Progenitor cell of endocrine pancreas (in vitro differentiated cells): ENCODE measurements at regions not wholly inside any gene's neighbourhood (a gene's known extent, or its start where the extent isn't known, plus 50 kb on each side); places are given as distances from the start of the nearest gene placed in this dataset.

ENCODE experiments used
- DNase-seq: peaks from one replicate; pipeline ENCODE4 v3.0.0; 2021; ENCODE audit warnings: low spot score; ENCODE audit not compliant: unreplicated experiment
- H3K27ac Mint-ChIP-seq: 2 replicates; pipeline ENCODE4 v1.8.0; 2021; ENCODE audit warnings: mild to moderate bottlenecking, moderate library complexity, mixed read lengths
- H3K27me3 Mint-ChIP-seq: 2 replicates; pipeline ENCODE4 v1.8.0; 2021; ENCODE audit warnings: mixed read lengths
- H3K36me3 Mint-ChIP-seq: 2 replicates; pipeline ENCODE4 v1.8.0; 2022; ENCODE audit warnings: mixed read lengths; ENCODE audit not compliant: insufficient read depth
- H3K4me1 Mint-ChIP-seq: 2 replicates; pipeline ENCODE4 v1.8.0; 2021; ENCODE audit warnings: low read depth, mixed read lengths
- H3K4me3 Mint-ChIP-seq: 2 replicates; pipeline ENCODE4 v1.8.0; 2021; ENCODE audit warnings: low read depth, mild to moderate bottlenecking, moderate library complexity, mixed read lengths
- H3K9me3 Mint-ChIP-seq: 2 replicates; pipeline ENCODE4 v1.8.0; 2021; ENCODE audit warnings: low read depth, mixed read lengths
- CTCF ChIP-seq: fragments of 200-600 bp; sonication (generic); IDR thresholded peaks from one replicate; pipeline ENCODE4 v1.5.0; 2021; ENCODE audit warnings: antibody characterized with exemption, mild to moderate bottlenecking; ENCODE audit not compliant: unreplicated experiment

GRCh38 chr7:34389332-34390078, 268.5 kb upstream of the NPSR1 start:
- no peak for TF ChIP-seq CTCF

GRCh38 chr7:34390103-34390502, 267.9 kb upstream of the NPSR1 start:
- Mint-ChIP-seq H3K9me3 (no peaks in the 10 kb centered on the region), H3K27me3 (no peaks in the 10 kb centered on the region), H3K27ac (no peak overlapping the region), H3K36me3 (no peaks in the 10 kb centered on the region), H3K4me3 (no peak overlapping the region), H3K4me1 (peaks cover 6% of the 10 kb centered on the region)
- DNase-seq: no peak
- TF ChIP-seq CTCF: no peak

More at GRCh38 chr7:34389332-34390078, 268.5 kb upstream of the NPSR1 start:
- Mint-ChIP-seq H3K36me3 (no peaks in the 10 kb centered on the region), H3K4me3 (no peak overlapping the region), H3K9me3 (no peaks in the 10 kb centered on the region), H3K4me1 (peaks cover 6% of the 10 kb centered on the region), H3K27ac (no peak overlapping the region), H3K27me3 (no peaks in the 10 kb centered on the region)
- no peak for DNase-seq

GRCh38 chr7:34392972-34393371, 265.0 kb upstream of the NPSR1 start:
- Mint-ChIP-seq H3K27me3 (no peaks in the 10 kb centered on the region), H3K4me3 (no peak overlapping the region), H3K9me3 (no peaks in the 10 kb centered on the region), H3K27ac (no peak overlapping the region), H3K4me1 (peaks cover 6% of the 10 kb centered on the region), H3K36me3 (no peaks in the 10 kb centered on the region)
- no peak for DNase-seq
- no peak for TF ChIP-seq CTCF

- no peak overlapping the region for H3K4me3 Mint-ChIP-seq
- DNase-seq: no peak
- H3K9me3 Mint-ChIP-seq: no peaks in the 10 kb centered on the region
- H3K4me1 Mint-ChIP-seq: peaks cover 6% of the 10 kb centered on the region
- H3K27me3 Mint-ChIP-seq: no peaks in the 10 kb centered on the region
- H3K36me3 Mint-ChIP-seq: no peaks in the 10 kb centered on the region
- TF ChIP-seq CTCF: no peak
- no peak overlapping the region for H3K27ac Mint-ChIP-seq
Measured at GRCh38 chr7:34396437-34397064, 261.5 kb upstream of the NPSR1 start.

GRCh38 chr7:34401776-34402175, 256.2 kb upstream of the NPSR1 start:
- H3K27ac Mint-ChIP-seq: no peak overlapping the region
- TF ChIP-seq CTCF: no peak
- H3K4me3 Mint-ChIP-seq: no peak overlapping the region
- H3K4me1 Mint-ChIP-seq: no peaks in the 10 kb centered on the region
- H3K9me3 Mint-ChIP-seq: no peaks in the 10 kb centered on the region
- DNase-seq: no peak
- H3K36me3 Mint-ChIP-seq: no peaks in the 10 kb centered on the region
- no peaks in the 10 kb centered on the region for H3K27me3 Mint-ChIP-seq
